Suprapubic skin (tissue), 4 donors: ENCODE measurements at regions not wholly inside any gene's neighbourhood (a gene's known extent, or its start where the extent isn't known, plus 50 kb on each side); places are given as distances from the start of the nearest gene placed in this dataset.

Experiments
- DNase-seq, 2 donors: peaks; one replicate each; pipeline ENCODE4 v3.0.0-alpha.2; 2019; ENCODE audit warnings: low spot score in 2 of 2
- H3K27ac ChIP-seq: fragments of 200-600 bp; sonication (generic); one replicate; pipeline ENCODE4 v1.5.1; 2019
- H3K27me3 ChIP-seq: fragments of 200-600 bp; sonication (generic); one replicate; pipeline ENCODE4 v1.5.1; 2019
- H3K36me3 ChIP-seq: fragments of 200-600 bp; sonication (generic); one replicate; pipeline ENCODE4 v1.5.1; 2019
- H3K4me1 ChIP-seq: fragments of 200-600 bp; sonication (generic); one replicate; pipeline ENCODE4 v1.5.1; 2019
- H3K4me3 ChIP-seq: fragments of 200-600 bp; sonication (generic); one replicate; pipeline ENCODE4 v1.5.1; 2019; ENCODE audit warnings: mild to moderate bottlenecking
- H3K9me3 ChIP-seq: fragments of 200-600 bp; sonication (generic); one replicate; pipeline ENCODE4 v1.5.1; 2019
- CTCF ChIP-seq, 2 donors: fragments of 200-600 bp in 1 of 2; fragments of 450-650 bp in 1 of 2; sonication (generic) in 1 of 2; IDR thresholded peaks; one replicate each; pipeline ENCODE4 v1.5.1; 2016 to 2019; ENCODE audit warnings: antibody characterized with exemption in 2 of 2, mild to moderate bottlenecking in 1 of 2, moderate library complexity in 1 of 2
- EP300 ChIP-seq: sonication (generic); formaldehyde crosslinking; IDR thresholded peaks from one replicate; pipeline ENCODE4 v1.6.1; 2017; ENCODE audit warnings: antibody characterized with exemption
- POLR2A ChIP-seq, 2 donors: fragments of 450-650 bp; IDR thresholded peaks; one replicate each; pipeline ENCODE4 v1.6.1; 2017; ENCODE audit warnings: antibody characterized with exemption in 2 of 2, mild to moderate bottlenecking in 2 of 2, moderate library complexity in 2 of 2
- POLR2AphosphoS5 ChIP-seq, 3 donors: sonication (generic); formaldehyde crosslinking; IDR thresholded peaks; one replicate each; pipeline ENCODE4 v1.6.1; 2017; ENCODE audit warnings: antibody characterized with exemption in 3 of 3
- WGBS: methylation state at CpG from one replicate; pipeline ENCODE4 v1.1.5; 2018; 5-methylcytosine and 5-hydroxymethylcytosine counted together

GRCh38 chr5:155871623-155872022, 455.3 kb upstream of the SGCD start:
- TF ChIP-seq EP300: no peak
- TF ChIP-seq POLR2A (IDR thresholded peaks at IDR 0.05): no peak
- TF ChIP-seq POLR2AphosphoS5 (IDR thresholded peaks at IDR 0.05): no peak
- no peak overlapping the region for H3K4me3 ChIP-seq
- no peaks in the 10 kb centered on the region for H3K9me3 ChIP-seq

GRCh38 chr5:155872629-155873220, 454.2 kb upstream of the SGCD start:
- WGBS: 15% methylated on average over 4 of the region's 4 CpGs
- DNase-seq: no peak
- no peaks in the 10 kb centered on the region for H3K9me3 ChIP-seq
- no peak overlapping the region for H3K27ac ChIP-seq
- no peaks in the 10 kb centered on the region for H3K4me1 ChIP-seq
- TF ChIP-seq POLR2AphosphoS5 (IDR thresholded peaks at IDR 0.05): no peak
- TF ChIP-seq POLR2A (IDR thresholded peaks at IDR 0.05): no peak
- no peak for TF ChIP-seq EP300
- TF ChIP-seq CTCF (IDR thresholded peaks at IDR 0.05): no peak
- no peak overlapping the region for H3K4me3 ChIP-seq
- H3K36me3 ChIP-seq: no peaks in the 10 kb centered on the region
- no peaks in the 10 kb centered on the region for H3K27me3 ChIP-seq

More at GRCh38 chr5:155871623-155872022, 455.3 kb upstream of the SGCD start:
- Histone ChIP-seq H3K27me3 (no peaks in the 10 kb centered on the region), H3K27ac (no peak overlapping the region), H3K4me1 (no peaks in the 10 kb centered on the region), H3K36me3 (no peaks in the 10 kb centered on the region)
- 65% methylated on average over 2 of the region's 2 CpGs for WGBS
- no peak for DNase-seq

- no peak overlapping the region for H3K27ac ChIP-seq
- no peak overlapping the region for H3K4me3 ChIP-seq
- WGBS: 54% methylated on average over 6 of the region's 6 CpGs
- no peaks in the 10 kb centered on the region for H3K27me3 ChIP-seq
- DNase-seq: no peak
- H3K4me1 ChIP-seq: no peaks in the 10 kb centered on the region
- H3K36me3 ChIP-seq: no peaks in the 10 kb centered on the region
- TF ChIP-seq EP300 (no peak), POLR2A (IDR thresholded peaks at IDR 0.05) (no peak), CTCF (IDR thresholded peaks at IDR 0.05) (no peak), POLR2AphosphoS5 (IDR thresholded peaks at IDR 0.05) (no peak)
- H3K9me3 ChIP-seq: no peaks in the 10 kb centered on the region
Observed at GRCh38 chr5:155878991-155879575, 447.9 kb upstream of the SGCD start.

GRCh38 chr5:155884041-155884440, 442.9 kb upstream of the SGCD start:
- DNase-seq: no peak
- H3K4me1 ChIP-seq: no peaks in the 10 kb centered on the region
- TF ChIP-seq CTCF (IDR thresholded peaks at IDR 0.05) (no peak), EP300 (no peak), POLR2A (IDR thresholded peaks at IDR 0.05) (no peak), POLR2AphosphoS5 (IDR thresholded peaks at IDR 0.05) (no peak)
- no peak overlapping the region for H3K4me3 ChIP-seq
- WGBS: 29% methylated on average over 6 of the region's 6 CpGs
- no peaks in the 10 kb centered on the region for H3K9me3 ChIP-seq
- no peaks in the 10 kb centered on the region for H3K27me3 ChIP-seq
- no peaks in the 10 kb centered on the region for H3K36me3 ChIP-seq
- no peak overlapping the region for H3K27ac ChIP-seq

GRCh38 chr5:155885199-155885598, 441.8 kb upstream of the SGCD start:
- Histone ChIP-seq H3K27me3 (no peaks in the 10 kb centered on the region), H3K4me3 (no peak overlapping the region), H3K9me3 (no peaks in the 10 kb centered on the region), H3K27ac (no peak overlapping the region), H3K36me3 (no peaks in the 10 kb centered on the region), H3K4me1 (no peaks in the 10 kb centered on the region)
- DNase-seq: no peak
- WGBS: 35% methylated on average over 1 of the region's 1 CpG
- TF ChIP-seq CTCF (IDR thresholded peaks at IDR 0.05) (no peak), POLR2A (IDR thresholded peaks at IDR 0.05) (no peak), EP300 (no peak), POLR2AphosphoS5 (IDR thresholded peaks at IDR 0.05) (no peak)
